Skeletal muscle cell (primary cell): ENCODE measurements at regions not wholly inside any gene's neighbourhood (a gene's known extent, or its start where the extent isn't known, plus 50 kb on each side); places are given as distances from the start of the nearest gene placed in this dataset.
"Not testable (repeated sequence)": the region's sequence is repeated elsewhere in the genome, so short reads cannot be mapped to it uniquely, and the experiment has no call there.

ENCODE experiments used
- DNase-seq: peaks from one replicate; pipeline ENCODE4 v3.0.0-alpha.2; 2010; ENCODE audit warnings: low read depth
- H3K4me3 ChIP-seq: 2 replicates; pipeline ENCODE4 v1.5.1; 2011; ENCODE audit warnings: low read depth, mild to moderate bottlenecking, control low read depth, low read length, moderate library complexity

DNA sequence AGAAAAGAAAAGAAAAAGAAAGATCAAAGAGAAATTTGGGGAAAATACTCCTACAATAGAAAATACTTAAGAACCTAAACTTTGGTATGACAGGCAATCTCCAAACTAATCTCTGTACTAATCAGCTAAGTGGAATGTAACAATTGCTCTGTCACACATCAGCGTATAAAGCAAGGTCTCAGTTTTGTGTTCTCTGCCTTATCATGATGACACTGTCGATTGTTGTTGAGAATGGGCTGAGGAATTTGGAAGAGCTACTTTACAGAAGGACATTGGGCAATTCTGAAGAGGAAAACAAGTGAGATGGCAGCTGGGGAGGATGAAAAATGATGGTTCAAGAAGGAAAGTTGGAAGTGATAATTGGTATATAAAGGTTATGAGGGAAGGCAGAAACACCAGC, 486.0 kb upstream of the HTR2C start:
- no peak for DNase-seq

DNA sequence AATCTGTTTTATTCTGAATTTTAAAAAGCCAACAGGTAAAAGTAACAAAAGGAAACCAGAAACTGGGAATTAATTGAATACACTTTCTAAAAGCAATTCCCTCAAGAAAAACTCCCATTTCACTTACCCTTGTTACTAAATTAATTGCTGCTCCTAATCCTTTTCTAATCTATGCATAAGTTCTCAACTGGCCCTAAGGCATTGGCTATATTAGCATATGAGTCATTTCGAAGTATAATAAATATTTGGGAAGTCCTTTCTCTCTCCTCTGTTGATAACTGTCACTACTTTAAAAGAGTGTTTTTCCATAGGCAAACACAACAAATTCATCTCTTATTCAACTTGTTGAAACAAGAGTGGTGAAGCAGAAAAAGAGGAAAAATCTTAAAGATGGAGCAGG, 486.5 kb upstream of the HTR2C start:
- no peak overlapping the region for H3K4me3 ChIP-seq
- DNase-seq: no peak

More for the DNA sequence above, 486.0 kb upstream of the HTR2C start:
- H3K4me3 ChIP-seq: no peak overlapping the region

DNA sequence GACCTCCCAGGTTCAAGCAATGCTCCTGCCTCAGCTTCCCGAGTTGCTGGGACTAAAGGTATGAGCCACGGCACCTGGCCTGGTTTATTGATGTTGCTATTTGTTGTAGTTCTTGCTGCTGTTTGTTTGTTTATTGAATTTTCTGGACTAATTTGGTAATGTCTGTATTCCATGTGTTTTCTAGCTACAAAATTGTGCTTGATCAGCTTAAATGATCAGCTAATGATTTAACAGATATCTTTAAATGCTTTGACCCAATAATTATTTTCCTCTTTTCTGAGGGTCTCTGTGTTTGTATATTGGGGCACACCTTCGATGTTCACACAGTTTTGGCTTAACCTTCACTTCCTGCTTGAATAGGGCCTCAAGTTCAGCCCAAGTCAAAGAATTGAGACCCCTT, 488.1 kb upstream of the HTR2C start:
- no peak for DNase-seq
- H3K4me3 ChIP-seq: no peak overlapping the region

DNA sequence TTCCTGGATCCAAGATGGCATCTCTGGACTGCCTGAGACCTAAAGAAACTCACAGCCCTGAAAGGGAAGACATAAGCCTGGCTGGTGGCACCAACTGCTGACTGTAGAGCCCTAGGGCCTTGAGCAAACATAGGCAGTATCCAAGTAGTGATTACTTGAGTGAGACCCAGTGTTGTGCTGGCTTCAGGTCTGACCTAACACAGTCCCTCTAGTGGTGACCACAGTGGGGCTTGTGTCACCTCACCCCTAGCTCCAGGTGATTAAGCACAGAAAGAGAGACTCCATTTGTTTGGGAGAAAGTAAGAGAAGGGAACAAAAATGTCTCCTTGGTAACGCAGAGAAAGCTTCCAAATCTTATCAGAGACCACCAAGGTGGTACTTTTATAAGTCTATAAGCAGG, 496.3 kb upstream of the HTR2C start:
- DNase-seq: no peak
- H3K4me3 ChIP-seq: no peak overlapping the region

DNA sequence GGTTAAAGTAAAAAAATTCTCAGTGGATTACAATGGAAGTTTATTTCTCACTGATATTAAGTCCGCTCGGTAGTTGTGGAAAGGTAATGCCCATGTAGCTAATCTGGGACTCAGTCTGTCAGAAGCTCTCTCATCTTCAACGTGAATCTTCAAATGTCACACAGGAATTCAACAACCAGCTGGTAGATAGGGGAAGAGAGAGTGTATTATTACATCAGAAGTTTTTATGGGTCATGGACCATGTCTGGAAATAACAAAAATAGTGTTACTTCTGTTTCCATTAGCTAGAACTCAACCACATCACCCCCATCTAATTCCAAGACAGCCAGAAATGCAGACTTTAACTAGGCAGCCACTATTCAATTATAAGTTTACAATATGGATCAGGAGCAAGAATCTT, 506.1 kb upstream of the HTR2C start:
- DNase-seq: no peak
- H3K4me3 ChIP-seq: no peak overlapping the region

DNA sequence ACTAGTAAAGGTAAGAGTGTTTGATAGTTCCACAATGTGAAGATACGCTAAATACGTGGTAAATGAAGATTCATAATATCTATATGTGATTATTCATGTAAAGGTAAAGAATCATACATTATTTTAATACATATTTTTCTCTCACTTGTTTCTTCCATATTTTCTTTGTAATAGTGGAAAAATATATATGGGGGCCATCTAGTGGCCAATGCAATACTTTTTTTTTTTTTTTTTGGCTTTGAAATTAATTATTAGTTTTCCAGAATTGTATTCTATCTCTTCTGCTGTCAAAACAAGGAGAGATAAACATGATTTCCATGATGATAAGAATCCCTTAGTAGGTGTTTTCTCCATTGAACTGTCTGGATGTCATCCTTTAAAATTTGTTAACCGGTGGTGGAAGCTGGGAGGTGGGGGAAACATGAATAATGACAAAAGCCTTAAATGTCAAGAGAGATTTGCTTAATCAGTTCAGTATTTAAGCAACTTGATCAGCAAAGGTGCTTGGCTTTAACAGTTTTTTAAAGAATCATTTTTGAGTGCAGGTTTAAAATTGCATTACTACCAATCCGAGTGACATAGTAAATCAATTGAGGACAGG, 508.7 kb upstream of the HTR2C start:
- no peak for DNase-seq
- no peak overlapping the region for H3K4me3 ChIP-seq

DNA sequence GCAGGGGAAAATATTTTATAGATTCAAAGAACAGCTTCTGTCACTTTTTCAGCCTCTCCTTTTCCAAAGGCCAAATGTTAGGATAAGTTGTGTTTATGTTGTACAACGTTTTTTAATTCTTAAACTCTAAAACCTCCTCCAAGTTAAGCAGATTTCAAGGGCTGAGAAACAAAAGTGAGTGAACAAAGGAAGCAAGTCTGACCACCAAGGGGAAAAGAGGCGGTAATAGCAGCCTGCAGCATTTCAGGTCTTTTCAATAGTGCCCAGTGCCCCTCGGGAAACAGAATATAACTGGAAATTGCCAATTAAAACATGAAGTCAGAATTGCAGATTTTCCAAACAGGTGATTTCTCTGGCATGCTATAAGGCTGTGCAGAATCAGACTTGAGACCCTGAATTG, 510.0 kb upstream of the HTR2C start:
- DNase-seq: no peak

DNA sequence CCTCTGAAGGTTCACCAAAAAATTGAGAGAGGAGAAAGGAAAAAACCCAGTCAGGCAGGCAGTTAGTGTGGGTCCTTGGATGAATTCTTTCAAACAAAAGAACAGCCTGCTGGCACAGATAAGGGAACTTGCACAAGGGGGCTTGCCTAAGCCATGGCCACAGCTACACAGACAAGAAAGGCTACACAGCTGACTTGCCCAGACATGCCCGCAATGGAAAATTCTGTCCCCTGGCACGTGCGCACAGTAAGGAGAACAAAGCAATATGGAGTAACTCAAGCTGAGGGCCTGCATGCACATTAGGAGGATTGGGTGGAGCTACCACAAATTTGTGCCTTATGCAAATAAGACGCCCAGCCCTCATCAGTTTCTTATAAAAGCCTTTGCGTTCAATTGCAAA, 512.5 kb upstream of the HTR2C start:
- no peak for DNase-seq

More for the DNA sequence above, 510.0 kb upstream of the HTR2C start:
- no peak overlapping the region for H3K4me3 ChIP-seq

DNA sequence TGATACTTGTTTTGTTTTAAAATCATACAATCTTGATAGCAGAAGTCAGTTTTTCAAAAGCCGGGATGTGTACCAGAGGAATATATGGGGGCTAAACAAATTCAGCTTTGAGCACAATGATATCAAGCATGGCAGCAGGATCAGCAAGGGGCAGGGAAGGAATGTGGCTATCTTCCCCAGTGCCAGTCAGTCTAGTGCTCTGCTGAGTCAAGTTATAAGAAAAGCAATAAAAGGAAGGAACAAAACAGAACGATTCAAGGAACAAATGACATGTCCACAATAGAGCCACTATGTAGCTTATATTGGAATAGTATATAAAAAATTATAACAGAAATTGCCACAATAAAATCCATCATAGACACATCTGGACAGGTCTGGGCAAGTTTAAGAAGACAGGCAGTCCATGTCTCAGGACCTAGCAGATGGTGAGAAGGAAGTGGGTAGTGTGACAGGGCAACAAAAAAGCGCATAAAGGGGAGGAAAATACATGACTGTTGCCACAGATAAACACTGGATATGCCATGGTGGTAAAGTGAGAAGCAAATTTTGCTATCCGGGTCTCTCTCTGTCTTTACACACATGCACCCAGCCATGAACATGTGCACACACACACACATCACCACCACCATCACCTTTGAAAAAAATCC, 518.2 kb upstream of the HTR2C start:
- no peak for DNase-seq
- no peak overlapping the region for H3K4me3 ChIP-seq

More for the DNA sequence above, 512.5 kb upstream of the HTR2C start:
- H3K4me3 ChIP-seq: no peak overlapping the region

DNA sequence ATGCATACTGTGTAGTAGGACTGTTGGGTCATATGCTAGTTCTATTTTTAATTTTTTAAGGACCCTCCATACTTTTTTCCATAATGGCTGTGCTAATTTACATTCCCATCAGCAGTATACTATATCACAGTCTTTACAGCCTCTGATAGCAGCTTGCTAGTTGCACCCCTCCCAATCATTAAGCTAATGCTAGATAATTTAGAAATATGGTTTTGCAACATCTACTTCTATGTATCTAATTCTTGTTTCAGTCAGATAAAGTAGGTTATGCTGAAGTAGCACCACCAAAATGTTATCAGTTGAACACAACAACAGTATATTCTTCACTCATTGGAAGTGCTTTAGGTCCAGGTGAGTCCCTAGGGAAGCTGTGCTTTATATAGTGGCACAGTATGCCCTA, 522.7 kb upstream of the HTR2C start:
- H3K4me3 ChIP-seq: no peak overlapping the region

DNA sequence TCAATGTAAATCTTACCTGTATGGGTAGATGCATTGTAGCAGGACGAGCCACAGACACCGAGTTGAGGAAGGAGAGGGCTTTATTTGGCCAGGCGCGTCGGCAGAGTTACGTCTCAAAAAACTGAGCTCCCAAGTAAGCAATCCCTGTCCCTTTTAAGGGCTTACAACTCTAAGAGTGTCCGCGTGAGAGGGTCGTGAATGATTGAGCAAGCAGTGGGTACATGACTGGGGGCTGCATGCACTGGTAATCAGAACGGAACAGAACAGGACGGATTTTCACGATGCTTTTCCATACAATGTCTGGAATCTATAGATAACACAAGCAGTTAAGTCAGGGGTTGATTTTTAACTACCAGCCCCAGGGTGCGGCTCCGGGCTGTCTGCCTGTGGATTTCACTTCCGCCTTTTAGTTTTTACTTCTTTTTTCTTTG, 524.9 kb upstream of the HTR2C start:
- DNase-seq: no peak
- H3K4me3 ChIP-seq: no peak overlapping the region

More for the DNA sequence above, 522.7 kb upstream of the HTR2C start:
- DNase-seq: no peak

DNA sequence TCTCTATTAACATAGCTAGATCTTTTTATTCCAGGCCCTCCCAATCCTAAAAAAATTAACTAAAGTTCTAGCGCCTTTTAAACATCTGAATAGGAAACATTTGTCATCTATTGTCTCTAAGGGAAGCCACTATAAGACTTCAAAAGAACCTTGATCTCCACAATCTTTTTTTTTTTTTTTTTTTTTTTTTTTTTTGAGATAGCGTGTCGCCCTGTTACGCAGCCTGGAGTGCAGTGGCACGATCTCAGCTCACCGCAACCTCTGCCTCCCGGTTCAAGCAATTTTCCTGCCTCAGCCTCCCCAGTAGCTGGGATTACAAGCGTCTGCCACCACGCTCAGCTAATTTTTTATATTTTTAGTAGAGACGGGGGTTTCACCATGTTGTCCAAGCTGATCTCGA, 526.5 kb upstream of the HTR2C start:
- H3K4me3 ChIP-seq, DNase-seq: not testable (repeated sequence)

DNA sequence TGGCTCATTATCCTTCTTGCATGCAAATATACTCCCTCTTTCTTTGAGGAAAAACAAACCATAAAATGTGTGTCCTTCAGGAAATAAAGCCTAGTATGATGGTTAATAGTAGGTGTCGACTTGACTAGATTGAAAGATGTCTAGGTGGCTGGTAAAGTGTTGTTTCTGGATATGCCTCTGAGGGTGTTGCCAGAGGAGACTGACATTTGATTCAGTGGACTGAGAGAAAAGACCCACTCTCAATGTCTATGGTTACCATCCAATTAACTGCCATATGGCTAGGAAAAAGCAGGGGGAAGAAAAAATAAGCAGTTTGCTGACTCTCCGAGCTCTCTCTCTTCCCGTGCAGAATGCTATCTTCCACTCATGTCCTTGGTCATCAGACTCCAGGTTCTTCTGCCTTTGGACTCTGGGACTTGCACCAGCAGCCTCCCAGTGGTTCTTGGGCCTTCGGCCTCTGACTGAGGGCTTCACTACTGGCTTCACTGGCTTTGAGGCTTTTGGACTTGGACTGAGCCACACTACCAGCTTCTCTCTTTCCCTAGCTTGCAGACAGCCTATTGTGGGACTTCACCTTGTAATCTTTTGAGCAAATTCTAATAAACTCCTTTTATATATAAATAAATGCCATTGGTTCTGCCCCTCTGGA, 532.1 kb upstream of the HTR2C start:
- no peak overlapping the region for H3K4me3 ChIP-seq
- no peak for DNase-seq

DNA sequence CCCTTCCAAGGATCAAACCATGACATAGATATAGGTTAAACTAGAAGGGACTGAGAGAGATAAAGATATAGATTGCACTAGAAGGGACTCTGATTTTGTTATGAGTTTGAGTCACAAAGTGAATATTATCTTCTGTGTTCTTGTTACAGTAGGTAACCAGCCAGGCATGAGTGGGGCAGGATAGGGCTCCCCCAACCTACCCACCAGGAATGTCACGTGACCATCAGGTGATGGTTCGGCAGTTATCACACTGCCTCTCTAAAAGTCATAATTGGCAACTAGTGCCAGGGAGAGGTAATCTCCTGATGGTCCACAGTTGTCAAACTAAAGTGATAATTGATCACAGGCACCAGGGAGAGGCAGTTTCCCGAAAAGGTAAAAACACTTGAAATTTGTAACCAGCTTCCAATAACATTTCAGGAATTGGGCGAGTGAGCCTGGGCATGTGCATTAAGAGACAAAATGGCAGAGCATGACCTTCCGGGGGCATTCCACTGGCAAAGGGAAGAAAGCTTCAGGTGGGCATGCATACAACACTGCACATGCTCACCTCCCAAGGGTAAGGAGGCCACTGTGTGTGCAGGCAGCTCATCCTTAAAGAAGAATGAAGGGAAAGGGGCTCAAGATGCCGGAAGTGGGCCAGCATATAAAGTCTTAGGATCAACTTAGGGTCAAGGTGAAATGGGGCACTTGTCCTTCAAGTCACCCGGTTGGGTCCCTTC, 533.6 kb upstream of the HTR2C start:
- no peak for DNase-seq
- H3K4me3 ChIP-seq: no peak overlapping the region

DNA sequence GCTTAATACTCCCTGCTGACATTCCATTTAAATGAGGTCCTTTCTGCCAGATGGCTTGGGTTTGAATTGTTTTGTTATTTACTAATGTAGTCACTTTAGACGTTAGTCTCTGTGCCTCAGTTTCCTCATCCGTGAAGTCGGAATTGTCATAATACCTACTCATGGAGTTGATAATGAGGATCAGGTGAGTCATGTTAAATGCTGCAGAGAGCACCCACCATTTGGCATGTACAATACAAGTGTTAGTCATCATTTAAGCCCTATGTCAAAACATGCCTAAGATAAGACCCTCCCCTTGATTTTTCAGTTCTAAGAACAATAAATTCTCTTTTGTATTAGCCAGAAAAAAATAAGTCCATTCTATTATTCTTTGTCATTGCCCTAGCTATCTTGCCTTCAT, 534.8 kb upstream of the HTR2C start:
- no peak overlapping the region for H3K4me3 ChIP-seq
- no peak for DNase-seq

DNA sequence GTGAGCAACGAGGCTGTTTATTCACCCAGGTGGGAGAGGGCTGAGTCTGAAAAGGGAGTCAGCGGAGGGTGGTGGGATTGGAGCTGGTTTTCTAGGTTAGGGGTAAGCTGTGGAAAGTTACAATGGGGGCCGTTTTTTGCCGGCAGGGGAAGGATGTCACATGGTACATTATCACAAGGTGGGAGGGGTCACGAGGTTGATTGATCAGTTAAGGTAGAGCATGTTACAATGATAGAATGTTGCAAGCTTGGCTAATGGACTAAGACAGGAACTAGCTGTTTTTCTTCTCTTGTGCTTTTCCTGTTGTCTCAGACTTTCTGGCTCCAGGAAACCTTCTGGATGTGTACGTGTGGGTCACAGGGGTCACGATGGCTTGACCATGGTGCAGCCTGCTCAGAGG, 536.3 kb upstream of the HTR2C start:
- DNase-seq: no peak
- H3K4me3 ChIP-seq: no peak overlapping the region

DNA sequence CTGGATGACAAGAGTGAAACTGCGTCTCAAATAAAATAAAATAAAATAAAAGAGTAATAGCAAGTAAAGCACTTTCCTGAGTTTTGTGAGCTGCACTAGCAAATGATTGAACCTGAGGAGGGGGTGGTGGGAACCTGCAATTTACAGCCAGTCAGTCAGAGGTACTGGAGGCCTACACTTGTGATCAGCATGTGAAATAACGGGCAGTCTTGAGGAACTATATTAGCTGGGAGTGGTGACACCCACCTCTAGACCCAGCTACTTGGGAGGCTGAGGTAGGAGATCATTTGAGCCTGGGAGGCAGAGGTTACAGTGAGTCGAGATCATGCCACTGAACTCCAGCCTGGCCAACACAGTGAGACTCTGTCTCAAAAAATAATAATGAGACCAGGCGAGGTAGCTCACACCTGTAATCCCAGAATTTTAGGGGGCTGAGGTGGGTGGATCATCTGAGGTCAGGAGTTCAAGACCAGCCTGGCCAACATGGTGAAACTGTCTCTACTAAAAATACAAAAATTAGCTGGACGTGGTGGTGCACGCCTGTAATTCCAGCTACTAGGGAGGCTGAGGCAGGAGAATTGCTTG, 537.1 kb upstream of the HTR2C start:
- H3K4me3 ChIP-seq: no peak overlapping the region
- DNase-seq: no peak

DNA sequence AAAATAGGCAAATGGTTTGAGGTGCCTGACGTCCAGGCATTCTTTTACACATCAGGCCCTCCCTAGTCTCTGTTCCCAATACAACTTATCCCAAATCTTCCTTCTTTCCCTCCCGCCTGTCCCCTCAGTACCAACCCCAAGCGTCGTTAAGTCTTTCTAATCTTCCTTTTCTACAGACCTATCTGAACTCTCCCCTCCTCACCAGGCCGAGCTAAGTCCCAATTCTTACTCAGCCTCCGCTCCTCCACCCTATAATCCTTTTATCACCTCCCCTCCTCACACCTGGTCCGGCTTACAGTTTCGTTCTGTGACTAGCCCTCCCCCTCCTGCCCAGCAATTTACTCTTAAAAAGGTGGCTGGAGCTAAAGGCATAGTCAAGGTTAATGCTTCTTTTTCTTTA, 542.4 kb upstream of the HTR2C start:
- DNase-seq: not testable (repeated sequence)

DNA sequence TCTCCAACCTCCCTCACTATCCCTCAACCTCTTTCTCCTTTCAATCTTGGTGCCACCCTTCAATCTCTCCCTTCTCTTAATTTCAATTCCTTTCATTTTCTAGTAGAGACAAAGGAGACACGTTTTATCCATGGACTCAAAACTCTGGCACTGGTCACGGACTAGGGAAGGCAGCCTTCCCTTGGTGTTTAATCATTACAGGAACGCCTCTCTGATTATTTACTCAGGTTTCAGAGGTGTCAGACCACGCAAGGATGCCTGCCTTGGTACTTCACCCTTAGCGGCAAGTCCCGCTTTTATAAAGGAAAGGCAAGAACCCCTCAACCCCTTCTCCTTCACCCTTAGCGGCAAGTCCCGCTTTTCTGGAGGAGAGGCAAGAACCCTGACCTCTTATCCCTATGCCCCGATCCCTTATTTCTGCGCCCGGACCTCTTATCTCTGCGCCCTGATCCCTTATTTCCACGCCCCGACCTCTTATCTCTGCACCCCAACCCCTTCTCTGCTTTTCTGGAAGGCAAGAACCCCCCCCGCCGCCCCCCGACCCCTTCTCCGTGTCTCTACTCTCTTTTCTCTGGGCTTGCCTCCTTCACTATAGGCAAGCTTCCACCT, 543.1 kb upstream of the HTR2C start:
- not testable (repeated sequence) for DNase-seq, H3K4me3 ChIP-seq

More for the DNA sequence above, 542.4 kb upstream of the HTR2C start:
- H3K4me3 ChIP-seq: not testable (repeated sequence)

DNA sequence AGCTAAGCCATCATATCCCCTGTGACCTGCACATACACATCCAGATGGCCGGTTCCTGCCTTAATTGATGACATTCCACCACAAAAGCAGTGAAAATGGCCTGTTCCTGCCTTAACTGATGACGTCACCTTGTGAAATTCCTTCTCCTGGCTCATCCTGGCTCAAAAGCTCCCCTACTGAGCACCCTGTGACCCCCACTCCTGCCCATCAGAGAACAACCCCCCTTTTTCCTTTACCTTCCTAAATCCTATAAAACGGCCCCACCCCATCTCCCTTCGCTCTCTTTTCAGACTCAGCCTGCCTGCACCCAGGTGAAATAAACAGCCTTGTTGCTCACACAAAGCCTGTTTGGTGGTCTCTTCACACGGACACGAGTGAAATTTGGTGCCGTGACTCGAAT, 543.8 kb upstream of the HTR2C start:
- not testable (repeated sequence) for H3K4me3 ChIP-seq, DNase-seq
